Activated naive CD8-positive, alpha-beta T cell treated with anti-CD3 and anti-CD28 coated beads, Interleukin-2, amount 10 ng/mL, durations not matched to agents 7 days and 5 days (primary cell): ENCODE measurements at regions not wholly inside any gene's neighbourhood (a gene's known extent, or its start where the extent isn't known, plus 50 kb on each side); places are given as distances from the start of the nearest gene placed in this dataset.

Experiments used
- ATAC-seq: fragments of 150-1000 bp; cut with Tn5 transposase; one replicate; pipeline ENCODE4 v1.10.0; 2021; ENCODE audit warnings: low read depth, moderate library complexity
- POLR2A ChIA-PET: fragments of 350-600 bp; sonication (Branson Sonifier 250); formaldehyde crosslinking; loops from one replicate; lab custom pipeline; 2021; ENCODE audit warnings: antibody characterized with exemption; lab: Charles Lee
- DNase-seq: peaks from one replicate; pipeline ENCODE4 v3.0.0; 2021
- H3K27ac Mint-ChIP-seq: one replicate; pipeline ENCODE4 v1.8.0; 2022; ENCODE audit warnings: mild to moderate bottlenecking, mixed read lengths
- H3K27me3 Mint-ChIP-seq: one replicate; pipeline ENCODE4 v1.8.0; 2022; ENCODE audit warnings: mild to moderate bottlenecking, moderate library complexity, mixed read lengths
- H3K36me3 Mint-ChIP-seq: one replicate; pipeline ENCODE4 v1.8.0; 2021; ENCODE audit warnings: mild to moderate bottlenecking, mixed read lengths
- H3K4me1 Mint-ChIP-seq: one replicate; pipeline ENCODE4 v1.8.0; 2021; ENCODE audit warnings: mixed read lengths
- H3K4me3 Mint-ChIP-seq: one replicate; pipeline ENCODE4 v1.8.0; 2022; ENCODE audit warnings: mild to moderate bottlenecking, moderate library complexity, mixed read lengths
- H3K9me3 Mint-ChIP-seq: one replicate; pipeline ENCODE4 v1.8.0; 2021; ENCODE audit warnings: mixed read lengths

DNA sequence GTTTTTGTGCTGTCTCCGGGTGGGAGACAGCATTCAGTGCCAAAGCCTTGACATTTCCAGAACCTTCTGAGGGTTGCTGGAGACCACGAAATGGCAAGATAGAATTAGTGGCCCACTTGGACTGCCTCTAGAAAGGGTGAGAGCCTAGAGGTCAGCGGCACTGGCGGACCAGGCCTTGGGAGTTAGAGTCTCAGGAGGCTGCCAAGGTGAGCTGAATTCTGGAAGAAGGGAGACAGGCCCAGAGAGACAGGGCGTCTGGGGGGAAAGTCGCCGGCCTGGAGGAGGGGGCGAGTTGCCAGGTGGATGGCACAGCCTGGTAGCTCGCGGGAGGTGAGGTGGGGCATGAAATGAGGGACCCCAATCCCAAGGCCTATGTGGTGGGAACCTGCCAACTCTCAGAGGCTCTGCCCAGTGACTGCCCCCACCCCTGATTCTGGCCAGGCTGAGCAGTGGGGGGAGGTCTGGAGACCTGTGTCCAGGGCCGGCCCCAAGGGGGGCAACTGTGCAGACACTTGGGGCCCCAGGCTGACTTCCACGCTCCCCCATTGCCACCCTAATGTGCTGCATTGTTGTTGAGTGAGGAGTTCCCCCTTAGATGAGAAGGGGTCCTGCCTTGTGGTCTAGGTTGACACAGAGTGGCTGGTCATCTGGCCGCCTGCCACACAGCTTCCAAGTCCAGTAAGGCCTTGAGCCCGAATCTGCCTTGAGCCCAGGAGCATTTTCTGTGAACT is 211.1 kb upstream of the CIBAR2 start:
- H3K27me3 Mint-ChIP-seq: peaks cover 2% of the 10 kb centered on the region
- H3K4me1 Mint-ChIP-seq: no peaks in the 10 kb centered on the region
- H3K4me3 Mint-ChIP-seq: no peak overlapping the region
- no peaks in the 10 kb centered on the region for H3K36me3 Mint-ChIP-seq
- no peak for DNase-seq
- POLR2A ChIA-PET: interaction anchor here (1.5 kb wide), 1 partner anchor 17 kb away, joined by 3 read pairs; no protein-coding TSS in a partner anchor
- H3K27ac Mint-ChIP-seq: no peak overlapping the region
- no peak for ATAC-seq
- H3K9me3 Mint-ChIP-seq: no peaks in the 10 kb centered on the region

DNA sequence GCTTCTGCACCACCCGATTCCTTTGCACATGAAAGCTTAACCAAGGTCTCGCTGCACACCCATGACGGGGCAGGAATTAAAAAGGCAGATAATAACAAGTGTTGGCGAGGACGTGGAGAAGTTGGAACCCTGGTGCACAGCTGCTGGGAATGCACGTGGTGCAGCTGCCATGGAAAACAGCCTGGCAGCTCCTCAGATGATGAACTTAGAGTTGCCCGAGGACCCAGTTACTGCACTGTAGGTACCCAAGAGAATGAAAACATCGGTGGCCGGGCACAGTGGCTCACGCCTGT is 211.6 kb upstream of the CIBAR2 start:
- H3K9me3 Mint-ChIP-seq: no peaks in the 10 kb centered on the region
- H3K4me1 Mint-ChIP-seq: no peaks in the 10 kb centered on the region
- H3K27me3 Mint-ChIP-seq: peaks cover 2% of the 10 kb centered on the region
- no peaks in the 10 kb centered on the region for H3K36me3 Mint-ChIP-seq
- DNase-seq: no peak
- no peak for ATAC-seq
- no peak overlapping the region for H3K27ac Mint-ChIP-seq
- no peak overlapping the region for H3K4me3 Mint-ChIP-seq
- POLR2A ChIA-PET: interaction anchor here (1.5 kb wide), 1 partner anchor 18 kb away, joined by 3 read pairs; no protein-coding TSS in a partner anchor

DNA sequence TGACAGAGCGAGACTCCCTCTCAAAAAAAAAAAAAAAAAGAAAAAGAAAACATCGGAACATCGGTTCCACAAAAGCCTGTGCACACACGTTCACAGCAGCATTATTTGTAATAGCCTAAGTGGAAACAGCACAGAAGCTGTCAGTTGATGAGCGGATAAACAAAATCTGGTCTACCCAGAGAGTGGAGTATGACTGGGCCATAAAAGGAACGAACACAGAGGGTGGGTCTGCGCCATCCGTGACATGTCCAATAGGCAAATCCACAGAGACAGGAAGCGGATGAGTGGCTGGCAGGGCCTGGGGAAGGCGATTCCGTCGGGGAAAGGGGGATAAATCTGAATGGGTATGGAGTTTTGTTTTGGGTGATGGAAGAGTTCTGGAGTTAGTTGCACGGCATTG is 212.2 kb upstream of the CIBAR2 start:
- Mint-ChIP-seq H3K4me3 (no peak overlapping the region), H3K27me3 (peaks cover 2% of the 10 kb centered on the region), H3K4me1 (no peaks in the 10 kb centered on the region), H3K36me3 (no peaks in the 10 kb centered on the region), H3K9me3 (no peaks in the 10 kb centered on the region), H3K27ac (no peak overlapping the region)
- POLR2A ChIA-PET: no interaction called here
- DNase-seq (no peak), ATAC-seq (no peak)

DNA sequence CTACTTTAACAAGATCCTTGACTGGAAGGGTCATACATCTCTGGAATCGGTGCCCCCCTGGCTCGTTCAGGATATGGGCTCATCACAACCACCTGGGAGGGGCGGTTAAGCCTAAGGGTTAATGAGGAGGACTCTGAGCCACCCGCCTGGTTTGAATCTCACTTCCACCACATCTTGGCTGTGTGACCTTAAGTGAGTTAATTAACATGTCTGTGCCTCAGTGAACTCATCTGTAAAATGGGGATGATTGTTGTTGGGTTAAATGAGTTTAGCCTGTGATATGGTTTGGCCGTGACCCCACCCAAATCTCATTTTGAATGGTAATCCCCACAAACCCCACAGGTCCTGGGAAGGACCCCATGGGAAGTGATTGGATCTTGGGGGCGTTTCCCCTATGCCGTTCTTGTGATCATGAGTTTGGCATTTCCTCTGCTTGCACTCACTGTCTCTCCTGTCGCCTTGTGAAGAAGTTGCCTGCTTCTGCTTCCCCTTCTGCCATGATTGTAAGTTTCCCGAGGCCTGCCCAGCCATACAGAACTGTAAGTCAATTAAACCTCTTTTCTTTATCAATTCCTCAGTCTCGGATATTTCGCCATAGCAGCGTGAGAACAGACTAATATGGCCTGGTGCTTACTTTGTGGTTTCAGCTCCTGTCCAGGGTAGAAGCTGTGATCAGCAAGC is 214.0 kb upstream of the CIBAR2 start:
- H3K36me3 Mint-ChIP-seq: no peaks in the 10 kb centered on the region
- peaks cover 2% of the 10 kb centered on the region for H3K27me3 Mint-ChIP-seq
- no peaks in the 10 kb centered on the region for H3K9me3 Mint-ChIP-seq
- H3K27ac Mint-ChIP-seq: no peak overlapping the region
- H3K4me3 Mint-ChIP-seq: no peak overlapping the region
- DNase-seq: no peak
- H3K4me1 Mint-ChIP-seq: peaks cover 6% of the 10 kb centered on the region
- no peak for ATAC-seq
- POLR2A ChIA-PET: no interaction called here

DNA sequence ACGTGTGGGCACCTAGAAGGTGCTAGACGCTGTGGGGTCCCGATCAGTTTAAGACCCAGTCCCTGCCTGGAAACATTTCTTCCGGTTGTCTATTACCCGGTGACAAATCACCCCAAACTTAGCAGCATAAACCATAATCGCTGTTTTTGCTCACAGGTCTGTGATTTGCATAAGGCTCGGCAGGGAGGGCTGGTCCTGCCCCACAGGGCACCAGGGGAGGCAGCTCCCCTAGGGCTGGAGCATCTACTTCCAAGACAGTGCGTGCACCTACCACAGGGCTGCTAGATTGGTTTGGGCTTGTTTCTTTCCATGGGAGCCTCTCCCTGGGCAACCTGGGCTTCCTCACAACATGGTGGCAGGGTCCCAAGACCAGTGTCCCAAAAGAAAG is 214.5 kb upstream of the CIBAR2 start:
- no peak overlapping the region for H3K27ac Mint-ChIP-seq
- no peak for ATAC-seq
- H3K27me3 Mint-ChIP-seq: peaks cover 2% of the 10 kb centered on the region
- DNase-seq: no peak
- no peaks in the 10 kb centered on the region for H3K9me3 Mint-ChIP-seq
- H3K4me3 Mint-ChIP-seq: no peak overlapping the region
- H3K36me3 Mint-ChIP-seq: no peaks in the 10 kb centered on the region
- POLR2A ChIA-PET: no interaction called here
- H3K4me1 Mint-ChIP-seq: peaks cover 6% of the 10 kb centered on the region

DNA sequence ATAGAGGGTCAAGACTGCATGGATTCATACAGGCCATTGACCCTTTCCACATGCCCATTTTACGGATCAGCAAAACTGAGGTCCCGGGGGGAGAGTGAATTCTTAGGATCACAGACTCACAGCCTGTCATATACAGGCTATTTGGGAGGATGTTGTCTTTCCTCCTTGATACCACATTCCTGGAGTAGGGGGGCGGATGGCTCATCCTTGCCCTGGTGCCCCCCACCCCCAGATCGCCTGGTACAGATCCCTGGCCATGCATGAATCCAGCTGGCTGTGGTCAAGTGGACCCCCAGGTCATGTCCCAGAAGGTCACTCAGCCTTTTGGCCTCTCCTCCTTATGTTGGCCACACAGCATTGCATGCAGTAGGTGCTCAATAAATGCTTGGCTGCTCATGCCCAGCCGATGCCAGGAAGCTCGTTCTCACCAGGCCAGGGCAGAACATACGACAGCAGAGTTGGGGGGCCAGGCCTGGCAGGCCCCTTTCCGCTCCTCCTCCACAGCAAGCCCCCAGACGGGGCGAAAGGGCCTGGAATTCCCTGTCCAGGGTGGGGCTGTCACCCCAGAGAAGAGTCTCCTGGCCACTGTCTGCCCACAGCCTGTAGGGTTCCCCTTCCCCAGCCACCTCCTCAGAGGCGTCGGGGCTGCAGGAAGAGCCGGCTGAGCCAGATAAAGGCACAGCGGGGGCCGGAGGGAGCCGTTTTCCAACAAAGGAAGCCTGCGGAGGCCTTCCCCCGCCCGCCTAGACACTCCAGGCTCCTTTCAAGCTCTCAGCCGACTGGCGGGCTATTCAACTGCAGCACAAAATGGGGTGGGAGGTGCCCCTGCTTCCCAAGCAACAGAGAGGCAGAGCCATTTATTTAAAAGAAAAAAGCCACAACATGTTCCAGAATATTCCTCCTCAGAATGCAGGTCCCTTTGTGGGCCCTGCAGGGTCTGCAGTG is 215.7 kb upstream of the CIBAR2 start:
- Mint-ChIP-seq H3K36me3 (no peaks in the 10 kb centered on the region), H3K4me1 (peaks cover 6% of the 10 kb centered on the region), H3K9me3 (no peaks in the 10 kb centered on the region), H3K27ac (no peak overlapping the region), H3K4me3 (no peak overlapping the region), H3K27me3 (peaks cover 2% of the 10 kb centered on the region)
- ATAC-seq (no peak), DNase-seq (no peak)
- POLR2A ChIA-PET: no interaction called here

DNA sequence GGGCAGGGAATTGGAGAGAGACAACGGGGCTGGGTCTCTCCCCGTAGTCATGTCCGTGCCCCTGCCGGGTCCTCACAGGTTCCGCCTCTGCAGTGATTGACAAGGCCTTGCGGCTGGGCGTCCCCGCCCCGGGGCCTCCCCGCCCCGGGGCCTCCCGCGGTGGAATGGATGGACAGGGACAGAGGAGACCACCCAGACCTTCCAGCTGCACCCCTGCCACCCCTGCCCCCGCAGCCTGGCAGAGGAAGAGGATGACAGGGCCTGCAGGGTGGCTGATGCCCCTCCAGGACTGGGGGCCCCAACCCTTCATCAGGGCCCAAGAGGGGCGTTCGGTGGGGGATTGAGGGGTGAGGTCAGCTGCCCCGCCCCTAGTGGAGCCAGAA is 216.4 kb upstream of the CIBAR2 start:
- H3K4me1 Mint-ChIP-seq: peaks cover 6% of the 10 kb centered on the region
- no peak overlapping the region for H3K27ac Mint-ChIP-seq
- DNase-seq (no peak), ATAC-seq (no peak)
- H3K4me3 Mint-ChIP-seq: no peak overlapping the region
- no peaks in the 10 kb centered on the region for H3K36me3 Mint-ChIP-seq
- H3K27me3 Mint-ChIP-seq: no peaks in the 10 kb centered on the region
- no peaks in the 10 kb centered on the region for H3K9me3 Mint-ChIP-seq
- POLR2A ChIA-PET: no interaction called here

DNA sequence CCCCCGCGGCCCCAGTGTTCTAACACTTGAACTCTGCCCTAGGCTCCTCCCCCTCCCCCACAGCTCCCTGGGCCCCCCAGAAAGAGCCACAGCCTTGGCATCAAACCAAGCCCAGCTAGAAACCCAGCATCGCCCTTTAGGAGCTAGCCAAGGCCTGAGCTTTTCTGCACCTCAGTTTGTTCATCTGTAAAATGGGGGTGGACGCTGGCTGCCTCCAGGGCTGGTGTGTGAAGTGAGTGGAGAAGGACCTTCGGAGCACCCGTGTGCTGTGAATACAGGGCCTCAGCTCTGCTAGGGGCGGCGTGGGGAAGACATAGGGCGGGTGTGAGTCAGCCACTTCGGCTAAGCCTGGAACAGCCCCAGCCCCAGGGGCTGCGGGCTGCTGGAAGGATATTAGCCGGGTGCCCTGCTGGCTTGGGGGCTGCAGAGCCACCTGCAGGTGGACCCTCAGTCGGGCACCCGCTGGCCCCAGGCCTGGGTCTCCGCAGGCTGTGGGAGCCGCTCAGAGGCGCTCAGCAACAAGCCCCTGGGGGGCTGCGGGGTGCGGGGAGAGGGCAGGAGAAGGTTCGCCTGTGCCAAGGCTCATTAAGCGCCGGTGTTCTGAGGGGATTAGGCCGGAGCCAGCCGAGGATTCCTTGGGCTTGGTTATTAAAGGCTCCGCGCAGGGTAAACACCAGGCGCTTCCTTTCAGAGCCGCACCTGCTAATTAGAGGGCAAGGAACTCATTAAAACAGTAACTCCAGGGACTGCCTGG is 217.0 kb upstream of the CIBAR2 start:
- Mint-ChIP-seq H3K4me3 (no peak overlapping the region), H3K27ac (no peak overlapping the region), H3K4me1 (peaks cover 6% of the 10 kb centered on the region), H3K36me3 (no peaks in the 10 kb centered on the region), H3K27me3 (no peaks in the 10 kb centered on the region), H3K9me3 (no peaks in the 10 kb centered on the region)
- ATAC-seq (no peak), DNase-seq (no peak)
- POLR2A ChIA-PET: no interaction called here

DNA sequence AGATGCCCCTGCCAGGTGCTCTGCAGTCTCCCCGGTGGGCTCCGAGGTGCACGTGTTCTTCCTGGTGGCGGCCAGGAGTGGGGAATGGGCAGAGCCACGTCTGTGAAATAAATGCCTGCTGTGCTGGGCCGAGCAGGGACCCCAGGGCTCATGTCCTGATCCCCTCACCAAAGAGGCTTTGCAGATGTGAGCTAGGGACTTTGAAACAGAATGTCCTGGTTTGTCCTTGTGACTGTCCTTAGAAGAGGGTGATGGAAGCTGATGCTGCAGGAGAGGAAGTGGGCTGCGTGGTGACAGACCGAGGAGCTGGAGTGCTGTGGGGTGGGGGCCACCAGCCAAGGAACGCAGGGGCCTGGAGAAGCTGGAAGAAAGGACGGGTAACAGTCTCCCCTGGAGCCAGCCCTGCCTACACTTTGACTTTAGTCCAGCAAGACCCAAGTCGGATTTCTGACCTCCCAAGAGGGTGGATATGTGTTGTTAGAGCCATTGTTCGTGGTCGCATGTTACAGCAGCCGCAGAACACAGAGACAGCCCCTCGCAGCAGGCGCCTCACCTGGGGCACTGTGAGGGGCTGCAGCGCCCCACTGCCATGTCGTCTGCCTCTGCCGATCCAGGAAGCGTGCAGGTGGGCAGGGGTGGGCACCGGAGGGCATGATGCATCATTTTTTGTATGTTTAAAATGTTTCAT is 217.9 kb upstream of the CIBAR2 start:
- Mint-ChIP-seq H3K36me3 (no peaks in the 10 kb centered on the region), H3K9me3 (no peaks in the 10 kb centered on the region), H3K4me3 (no peak overlapping the region), H3K27me3 (no peaks in the 10 kb centered on the region), H3K27ac (peak overlapping the region; percentile 39), H3K4me1 (peaks cover 12% of the 10 kb centered on the region)
- no peak for ATAC-seq
- POLR2A ChIA-PET: no interaction called here
- DNase-seq: no peak

DNA sequence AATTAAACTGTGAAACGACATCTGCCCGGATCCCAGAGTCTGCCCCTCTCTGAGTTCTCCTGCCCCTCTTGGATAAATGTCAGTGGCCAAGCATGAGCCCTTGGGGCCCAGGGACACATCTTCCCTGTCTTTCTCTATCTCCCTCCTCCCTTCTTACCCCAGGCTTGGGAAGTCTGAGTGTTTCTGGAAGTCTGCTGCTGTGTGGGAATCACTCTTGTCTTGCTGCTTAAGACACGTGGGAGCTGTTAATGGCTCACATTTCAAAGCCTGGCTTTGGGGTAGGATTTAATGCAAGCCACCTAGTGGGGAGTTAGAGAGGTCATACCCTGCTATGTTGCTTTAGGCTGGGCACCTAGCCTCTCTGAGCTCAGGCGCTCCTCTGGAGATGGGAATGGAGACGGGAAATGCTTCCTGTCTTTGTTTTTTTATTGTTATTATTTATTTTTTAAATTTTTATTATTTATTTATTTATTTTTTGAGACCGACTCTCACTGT is 218.5 kb upstream of the CIBAR2 start:
- Mint-ChIP-seq H3K9me3 (no peaks in the 10 kb centered on the region), H3K4me3 (no peak overlapping the region), H3K36me3 (no peaks in the 10 kb centered on the region), H3K27me3 (peaks cover 2% of the 10 kb centered on the region), H3K27ac (no peak overlapping the region), H3K4me1 (peaks cover 16% of the 10 kb centered on the region)
- ATAC-seq: peak; percentile 53
- DNase-seq: no peak
- POLR2A ChIA-PET: interaction anchor here (0.7 kb wide), 1 partner anchor 62 kb away, joined by 3 read pairs; no protein-coding TSS in a partner anchor

DNA sequence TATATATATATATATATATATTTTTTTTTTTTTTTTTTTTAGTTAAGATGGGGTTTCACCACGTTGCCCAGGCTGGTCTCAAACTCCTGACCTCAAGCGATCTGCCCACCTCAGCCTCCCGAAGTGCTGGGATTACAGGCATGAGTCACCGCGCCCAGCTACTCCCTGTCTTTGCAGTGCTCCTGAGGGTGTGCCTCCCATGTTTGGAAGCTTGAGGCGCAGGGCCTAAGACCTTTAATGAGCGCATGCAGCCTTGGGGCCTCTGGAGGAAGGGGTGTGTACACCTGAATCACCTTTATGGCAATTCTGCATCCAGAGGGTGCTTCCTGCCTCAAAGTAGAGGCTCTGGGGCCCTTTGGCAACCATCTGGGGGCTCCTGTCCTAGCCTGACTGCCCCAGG is 219.4 kb upstream of the CIBAR2 start:
- no peak for DNase-seq
- no peak overlapping the region for H3K27ac Mint-ChIP-seq
- H3K36me3 Mint-ChIP-seq: no peaks in the 10 kb centered on the region
- no peaks in the 10 kb centered on the region for H3K9me3 Mint-ChIP-seq
- peaks cover 16% of the 10 kb centered on the region for H3K4me1 Mint-ChIP-seq
- ATAC-seq: no peak
- H3K27me3 Mint-ChIP-seq: peaks cover 2% of the 10 kb centered on the region
- H3K4me3 Mint-ChIP-seq: no peak overlapping the region
- POLR2A ChIA-PET: no interaction called here

DNA sequence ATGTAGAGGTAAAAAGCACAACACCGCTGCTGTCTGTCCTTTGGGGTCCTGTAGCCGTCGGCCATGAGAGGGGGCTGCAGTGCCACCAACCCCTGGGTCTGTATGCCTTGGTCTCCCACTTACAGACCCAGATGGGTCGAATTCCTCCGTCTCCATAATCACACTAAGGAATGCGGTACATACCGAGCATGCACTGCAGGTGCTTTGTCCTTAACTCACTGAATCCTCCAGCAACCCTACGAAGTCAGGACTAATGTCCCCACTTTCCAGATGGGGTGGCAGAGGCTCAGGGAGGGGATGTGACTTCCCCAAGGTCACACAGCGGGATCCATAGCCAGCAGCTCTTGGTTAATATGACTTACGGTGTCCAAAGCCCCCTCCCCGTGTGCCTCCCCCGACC is 219.9 kb upstream of the CIBAR2 start:
- DNase-seq (no peak), ATAC-seq (no peak)
- H3K36me3 Mint-ChIP-seq: no peaks in the 10 kb centered on the region
- peaks cover 2% of the 10 kb centered on the region for H3K27me3 Mint-ChIP-seq
- H3K4me1 Mint-ChIP-seq: peaks cover 16% of the 10 kb centered on the region
- no peak overlapping the region for H3K27ac Mint-ChIP-seq
- POLR2A ChIA-PET: no interaction called here
- no peak overlapping the region for H3K4me3 Mint-ChIP-seq
- no peaks in the 10 kb centered on the region for H3K9me3 Mint-ChIP-seq
